T-helper 22 cell (primary cell): ENCODE measurements at regions not wholly inside any gene's neighbourhood (a gene's known extent, or its start where the extent isn't known, plus 50 kb on each side); places are given as distances from the start of the nearest gene placed in this dataset.

Source experiments
- DNase-seq: peaks from one replicate; pipeline ENCODE4 v3.0.0-alpha.2; 2020; ENCODE audit warnings: low read depth

- DNase-seq, result no peak
Observed at GRCh38 chr16:72270531-72270930, 98.6 kb upstream of the PMFBP1 start.

- DNase-seq, result no peak
Observed at GRCh38 chr16:72266836-72267235, 94.9 kb upstream of the PMFBP1 start.

- DNase-seq, result no peak
Observed at GRCh38 chr16:72264771-72265170, 92.8 kb upstream of the PMFBP1 start.

- no peak for DNase-seq
Observed at GRCh38 chr16:72262711-72263110, 90.8 kb upstream of the PMFBP1 start.

GRCh38 chr16:72261127-72261526 is 89.2 kb upstream of the PMFBP1 start:
- no peak for DNase-seq

GRCh38 chr16:72256398-72257066 is 84.6 kb upstream of the PMFBP1 start:
- no peak for DNase-seq

GRCh38 chr16:72255786-72256185 is 83.8 kb upstream of the PMFBP1 start:
- no peak for DNase-seq

- DNase-seq, result no peak
Observed at GRCh38 chr16:72247821-72248253, 75.9 kb upstream of the PMFBP1 start.

- no peak for DNase-seq
Observed at GRCh38 chr16:72246423-72246822, 74.5 kb upstream of the PMFBP1 start.

GRCh38 chr16:72244853-72245252 is 72.9 kb upstream of the PMFBP1 start:
- DNase-seq, result no peak

- no peak for DNase-seq
Observed at GRCh38 chr16:72243621-72244020, 71.7 kb upstream of the PMFBP1 start.

GRCh38 chr16:72242757-72243156 is 70.8 kb upstream of the PMFBP1 start:
- no peak for DNase-seq

GRCh38 chr16:72241930-72242329 is 70.0 kb upstream of the PMFBP1 start:
- no peak for DNase-seq

GRCh38 chr16:72241008-72241407 is 69.1 kb upstream of the PMFBP1 start:
- DNase-seq, result no peak

GRCh38 chr16:72240466-72240865 is 68.5 kb upstream of the PMFBP1 start:
- DNase-seq, result no peak

GRCh38 chr16:72236866-72237265 is 64.9 kb upstream of the PMFBP1 start:
- no peak for DNase-seq

- DNase-seq, result no peak
Observed at GRCh38 chr16:72234387-72234786, 62.4 kb upstream of the PMFBP1 start.

- no peak for DNase-seq
Observed at GRCh38 chr16:72228014-72228413, 56.1 kb upstream of the PMFBP1 start.

- no peak for DNase-seq
Observed at GRCh38 chr16:72226136-72226535, 54.2 kb upstream of the PMFBP1 start.

GRCh38 chr16:72224260-72224768 is 52.4 kb upstream of the PMFBP1 start:
- no peak for DNase-seq

GRCh38 chr16:72222503-72222902 is 50.5 kb upstream of the PMFBP1 start:
- no peak for DNase-seq
